K562 (cell line): ENCODE measurements at regions not wholly inside any gene's neighbourhood (a gene's known extent, or its start where the extent isn't known, plus 50 kb on each side); places are given as distances from the start of the nearest gene placed in this dataset.

Source experiments
- BDP1 ChIP-seq: IDR thresholded peaks from 3 replicates; pipeline ENCODE4 v1.6.1; 2011; ENCODE audit not compliant: insufficient read length, insufficient read depth
- HOXB6 ChIP-seq: fragments of 250-450 bp; sonication (Bioruptor Pico); IDR thresholded peaks from 2 replicates; pipeline ENCODE4 v1.5.1; 2022; ENCODE audit warnings: mild to moderate bottlenecking, borderline replicate concordance
- NFE2 ChIP-seq: IDR thresholded peaks from 2 replicates; pipeline ENCODE4 v1.6.1; 2014; ENCODE audit warnings: antibody characterized with exemption, low read depth
- ZBTB11 ChIP-seq, 3 experiments: fragments of 200-800 bp in 1 of 3; fragments of 250-450 bp in 1 of 3; fragments of 450-650 bp in 1 of 3; sonication (Bioruptor Pico) in 1 of 3; sonication (Bioruptor generic) in 1 of 3; formaldehyde crosslinking in 1 of 3; IDR thresholded peaks; 2 replicates each; pipeline versions ENCODE4 v1.6.1 to v1.8.0; 2016 to 2022; ENCODE audit warnings: mild to moderate bottlenecking in 2 of 3, missing genetic modification characterization in 2 of 3, missing compliant biosample characterization in 1 of 3, moderate library complexity in 1 of 3
- ZMIZ1 ChIP-seq, 2 experiments: fragments of 150-350 bp in 1 of 2; IDR thresholded peaks; 2 replicates each; pipeline ENCODE4 v1.6.1; 2012 to 2016; ENCODE audit warnings: low read depth in 2 of 2, low read length in 2 of 2, mild to moderate bottlenecking in 1 of 2, moderate library complexity in 1 of 2
- ZNF12 ChIP-seq: sonication (generic); formaldehyde crosslinking; IDR thresholded peaks from 2 replicates; pipeline ENCODE4 v1.4.0; 2020; ENCODE audit warnings: mild to moderate bottlenecking, missing genetic modification reagents

- TF ChIP-seq ZMIZ1 (IDR thresholded peaks at IDR 0.05; ENCODE audit: low read depth in 2 of 2, low read length in 2 of 2) (no peak), BDP1 (no peak), HOXB6 (CRISPR knock-in tag) (no peak), ZNF12 (CRISPR knock-in tag) (no peak), ZBTB11 (CRISPR knock-in tag; IDR thresholded peaks at IDR 0.05) (no peak), NFE2 (no peak)
Measured at GRCh38 chrX:65846974-65847373, 179.5 kb downstream of the MSN start (continued).
